Muscle layer of colon (tissue), 2 donors: ENCODE measurements at regions not wholly inside any gene's neighbourhood (a gene's known extent, or its start where the extent isn't known, plus 50 kb on each side); places are given as distances from the start of the nearest gene placed in this dataset.
"Not testable (repeated sequence)": the region's sequence is repeated elsewhere in the genome, so short reads cannot be mapped to it uniquely, and the experiment has no call there.

Experiments
- H3K27ac ChIP-seq: one replicate; pipeline ENCODE4 v1.7.0; 2013; ENCODE audit warnings: low read depth, mild to moderate bottlenecking, low read length, moderate library complexity
- H3K27me3 ChIP-seq, 2 donors: one replicate each; pipeline ENCODE4 v1.7.0; 2013; ENCODE audit warnings: low read length in 2 of 2, mild to moderate bottlenecking in 2 of 2; ENCODE audit not compliant: insufficient read depth in 2 of 2, control insufficient read depth in 1 of 2
- H3K36me3 ChIP-seq: one replicate; pipeline ENCODE4 v1.7.0; 2013; ENCODE audit warnings: mild to moderate bottlenecking, low read length; ENCODE audit not compliant: insufficient read depth
- H3K4me1 ChIP-seq: one replicate; pipeline ENCODE4 v1.7.0; 2013; ENCODE audit warnings: mild to moderate bottlenecking, low read length; ENCODE audit not compliant: insufficient read depth
- H3K4me3 ChIP-seq, 2 donors: one replicate each; pipeline ENCODE4 v1.7.0; 2013; ENCODE audit warnings: low read length in 2 of 2, low read depth in 1 of 2, mild to moderate bottlenecking in 1 of 2, moderate library complexity in 1 of 2
- H3K9ac ChIP-seq: one replicate; pipeline ENCODE4 v1.7.0; 2013; ENCODE audit warnings: low read length
- H3K9me3 ChIP-seq: one replicate; pipeline ENCODE4 v1.7.0; 2013; ENCODE audit warnings: mild to moderate bottlenecking, low read length
- donor health status: abdominal sarcoma.
- donor health status: Adenocarcinoma of cecum.

DNA sequence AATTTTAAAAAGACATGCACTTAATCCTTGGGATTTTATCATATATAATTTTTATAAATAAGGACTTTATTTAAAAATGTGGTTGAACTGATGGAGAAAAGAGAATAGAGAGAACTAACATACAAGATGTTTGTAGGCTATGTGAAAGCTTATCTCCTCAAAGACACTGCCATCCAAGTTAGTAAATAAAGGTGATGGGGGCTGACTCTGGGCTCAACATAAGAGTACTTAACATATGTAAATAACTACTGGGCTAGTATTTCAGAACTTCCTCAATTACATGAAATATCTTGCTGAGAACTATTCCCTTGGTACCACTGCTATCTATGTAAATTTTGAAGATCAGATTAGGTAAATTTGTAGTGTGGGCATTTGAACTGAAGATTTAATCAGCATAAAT is 1017.3 kb upstream of the PCDH20 start:
- H3K4me1 ChIP-seq = no peaks in the 10 kb centered on the region
- no peaks in the 10 kb centered on the region for H3K9me3 ChIP-seq
- H3K27me3 ChIP-seq = no peaks in the 10 kb centered on the region
- no peak overlapping the region for H3K9ac ChIP-seq
- no peaks in the 10 kb centered on the region for H3K36me3 ChIP-seq
- H3K4me3 ChIP-seq = no peak overlapping the region
- no peak overlapping the region for H3K27ac ChIP-seq

DNA sequence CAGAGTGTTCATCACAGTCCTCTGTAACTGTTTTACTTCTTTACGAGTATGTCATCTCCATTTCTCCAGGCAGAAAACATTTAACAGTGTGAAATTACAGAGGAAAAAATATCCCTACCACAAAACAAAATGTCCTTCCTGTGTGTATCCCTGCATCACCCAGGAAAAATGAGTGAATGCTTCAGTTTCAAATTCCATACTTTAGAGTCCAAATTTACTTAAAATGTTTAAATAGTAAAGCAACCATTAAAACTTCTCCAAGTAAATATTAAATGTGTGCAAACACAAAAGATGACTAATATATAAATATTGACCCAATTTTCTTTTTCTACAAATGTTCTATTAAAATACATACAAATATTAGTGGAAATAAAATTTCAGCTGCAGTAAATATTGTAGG is 1016.6 kb upstream of the PCDH20 start:
- no peak overlapping the region for H3K4me3 ChIP-seq
- no peak overlapping the region for H3K27ac ChIP-seq
- H3K9ac ChIP-seq = no peak overlapping the region
- no peaks in the 10 kb centered on the region for H3K4me1 ChIP-seq
- H3K27me3 ChIP-seq = no peaks in the 10 kb centered on the region
- no peaks in the 10 kb centered on the region for H3K9me3 ChIP-seq
- no peaks in the 10 kb centered on the region for H3K36me3 ChIP-seq

DNA sequence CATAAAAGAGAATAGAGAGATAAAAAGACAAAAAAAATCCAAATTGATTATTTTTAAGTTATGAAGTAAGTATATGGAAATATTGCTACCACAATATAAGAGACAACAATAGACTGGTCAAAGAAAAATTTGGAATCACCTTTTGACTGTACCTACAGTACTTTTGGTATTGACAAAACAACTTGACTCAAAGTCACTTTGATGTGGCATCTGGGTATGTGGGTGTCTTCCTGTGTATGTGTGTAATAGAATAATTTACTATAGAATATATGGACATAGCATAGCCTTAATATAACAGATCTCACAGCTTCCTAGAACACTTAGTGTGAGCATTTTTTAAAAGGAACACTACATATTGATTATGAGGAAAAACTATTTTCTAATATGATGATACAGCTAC is 1016.2 kb upstream of the PCDH20 start:
- no peaks in the 10 kb centered on the region for H3K27me3 ChIP-seq
- no peak overlapping the region for H3K9ac ChIP-seq
- no peaks in the 10 kb centered on the region for H3K4me1 ChIP-seq
- H3K36me3 ChIP-seq = no peaks in the 10 kb centered on the region
- no peaks in the 10 kb centered on the region for H3K9me3 ChIP-seq
- no peak overlapping the region for H3K27ac ChIP-seq
- no peak overlapping the region for H3K4me3 ChIP-seq

- H3K4me1 ChIP-seq = no peaks in the 10 kb centered on the region
- H3K9me3 ChIP-seq = no peaks in the 10 kb centered on the region
- no peak overlapping the region for H3K27ac ChIP-seq
- H3K4me3 ChIP-seq = no peak overlapping the region
- no peak overlapping the region for H3K9ac ChIP-seq
- no peaks in the 10 kb centered on the region for H3K36me3 ChIP-seq
- no peaks in the 10 kb centered on the region for H3K27me3 ChIP-seq
These were observed 1003.2 kb upstream of the PCDH20 start for GRCh38 chr13:62418872-62419271.

GRCh38 chr13:62418376-62418775 is 1002.7 kb upstream of the PCDH20 start:
- Histone ChIP-seq H3K4me3 (no peak overlapping the region), H3K27ac (no peak overlapping the region), H3K9ac (no peak overlapping the region), H3K9me3 (no peaks in the 10 kb centered on the region), H3K4me1 (no peaks in the 10 kb centered on the region), H3K27me3 (no peaks in the 10 kb centered on the region), H3K36me3 (no peaks in the 10 kb centered on the region)

- H3K9ac ChIP-seq = no peak overlapping the region
- H3K36me3 ChIP-seq = no peaks in the 10 kb centered on the region
- H3K27ac ChIP-seq = no peak overlapping the region
- no peak overlapping the region for H3K4me3 ChIP-seq
- no peaks in the 10 kb centered on the region for H3K9me3 ChIP-seq
- H3K27me3 ChIP-seq = no peaks in the 10 kb centered on the region
- H3K4me1 ChIP-seq = no peaks in the 10 kb centered on the region
These were observed 992.2 kb upstream of the PCDH20 start for GRCh38 chr13:62407871-62408270.

DNA sequence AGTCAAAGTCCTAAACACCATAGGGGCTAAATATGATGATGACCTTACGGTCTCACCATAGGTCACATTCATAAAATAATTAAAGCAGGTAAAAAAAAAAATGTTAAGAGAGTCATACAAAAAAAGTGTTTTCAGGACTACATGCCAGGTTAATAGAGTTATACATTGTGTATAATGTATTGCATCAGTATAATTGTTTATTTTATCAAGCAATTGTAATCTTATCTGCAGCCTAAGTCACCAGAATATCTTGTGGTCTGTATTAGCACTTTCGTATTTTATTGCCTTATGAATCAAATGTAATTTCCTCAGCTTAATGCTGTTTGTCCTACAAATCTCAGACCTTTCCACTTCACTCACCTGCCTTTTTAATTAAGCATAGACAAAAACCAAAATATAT is 972.9 kb upstream of the PCDH20 start:
- H3K36me3 ChIP-seq = no peaks in the 10 kb centered on the region
- no peaks in the 10 kb centered on the region for H3K4me1 ChIP-seq
- no peaks in the 10 kb centered on the region for H3K9me3 ChIP-seq

DNA sequence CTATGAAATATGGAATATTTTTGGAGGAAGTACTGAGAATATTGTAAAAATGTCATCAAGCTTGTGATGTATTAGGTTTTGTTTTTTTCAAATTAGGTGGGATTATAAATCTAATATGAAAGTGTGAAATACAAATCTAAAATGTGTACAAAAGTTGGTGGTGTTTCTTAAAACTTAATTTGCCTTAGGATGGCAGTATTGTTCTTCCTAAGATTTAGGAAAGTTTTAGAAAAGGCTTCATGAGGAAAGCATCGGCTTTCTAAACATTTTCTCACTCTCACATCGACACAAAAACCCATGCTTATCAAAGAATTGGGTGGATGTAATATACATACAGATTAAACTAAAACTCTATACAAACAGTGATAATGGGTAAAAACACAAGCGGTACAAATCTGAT is 972.0 kb upstream of the PCDH20 start:
- Histone ChIP-seq H3K9ac (no peak overlapping the region), H3K27me3 (no peaks in the 10 kb centered on the region), H3K27ac (no peak overlapping the region), H3K9me3 (no peaks in the 10 kb centered on the region), H3K4me1 (no peaks in the 10 kb centered on the region), H3K4me3 (no peak overlapping the region), H3K36me3 (no peaks in the 10 kb centered on the region)

More for the DNA sequence above, 972.9 kb upstream of the PCDH20 start:
- H3K27me3 ChIP-seq = no peaks in the 10 kb centered on the region
- no peak overlapping the region for H3K4me3 ChIP-seq
- H3K9ac ChIP-seq = no peak overlapping the region
- H3K27ac ChIP-seq = no peak overlapping the region

- H3K36me3 ChIP-seq, H3K4me3 ChIP-seq, H3K9ac ChIP-seq, H3K27ac ChIP-seq, H3K27me3 ChIP-seq, H3K4me1 ChIP-seq, H3K9me3 ChIP-seq: not testable (repeated sequence)
These were observed 963.6 kb upstream of the PCDH20 start for GRCh38 chr13:62379241-62379640.

- no peak overlapping the region for H3K9ac ChIP-seq
These were observed 962.2 kb upstream of the PCDH20 start for GRCh38 chr13:62377838-62378237.

GRCh38 chr13:62375653-62376052 is 960.0 kb upstream of the PCDH20 start:
- H3K27ac ChIP-seq = no peak overlapping the region
- no peaks in the 10 kb centered on the region for H3K36me3 ChIP-seq
- H3K4me1 ChIP-seq = no peaks in the 10 kb centered on the region
- H3K9ac ChIP-seq = no peak overlapping the region
- no peaks in the 10 kb centered on the region for H3K27me3 ChIP-seq
- no peaks in the 10 kb centered on the region for H3K9me3 ChIP-seq
- H3K4me3 ChIP-seq = no peak overlapping the region

More at GRCh38 chr13:62377838-62378237, 962.2 kb upstream of the PCDH20 start:
- Histone ChIP-seq H3K36me3 (no peaks in the 10 kb centered on the region), H3K9me3 (no peaks in the 10 kb centered on the region), H3K27ac (no peak overlapping the region), H3K27me3 (no peaks in the 10 kb centered on the region), H3K4me3 (no peak overlapping the region), H3K4me1 (no peaks in the 10 kb centered on the region)

GRCh38 chr13:62371737-62372136 is 956.1 kb upstream of the PCDH20 start:
- H3K27me3 ChIP-seq = no peaks in the 10 kb centered on the region
- H3K4me1 ChIP-seq = no peaks in the 10 kb centered on the region
- no peak overlapping the region for H3K9ac ChIP-seq
- H3K9me3 ChIP-seq = no peaks in the 10 kb centered on the region
- no peak overlapping the region for H3K27ac ChIP-seq
- no peak overlapping the region for H3K4me3 ChIP-seq
- no peaks in the 10 kb centered on the region for H3K36me3 ChIP-seq
